RWPE1 (cell line): ENCODE measurements at regions not wholly inside any gene's neighbourhood (a gene's known extent, or its start where the extent isn't known, plus 50 kb on each side); places are given as distances from the start of the nearest gene placed in this dataset.

Source experiments
- CTCF ChIA-PET: fragments of 350-600 bp; sonication (Branson Sonifier 250); formaldehyde crosslinking; extraction: SDS; loops from one replicate; lab custom pipeline; 2021; lab: Yijun Ruan, JAX
- POLR2A ChIA-PET: fragments of 400-600 bp; formaldehyde crosslinking; extraction: SDS; loops from one replicate; lab custom pipeline; 2020; ENCODE audit warnings: antibody characterized with exemption; ENCODE audit not compliant: low non-redundant PET; lab: Yijun Ruan, JAX
- DNase-seq: peaks from one replicate; pipeline ENCODE4 v3.0.0; 2012; ENCODE audit warnings: low spot score
- H3K27ac ChIP-seq: fragments of 450-650 bp; 2 replicates; pipeline ENCODE4 v1.5.1; 2017
- CTCF ChIP-seq: fragments of 450-650 bp; conservative IDR thresholded peaks from 2 replicates; pipeline ENCODE4 v1.5.1; 2017; ENCODE audit warnings: low read depth, mild to moderate bottlenecking

- no peak for TF ChIP-seq CTCF
- CTCF ChIA-PET: interaction anchor here (0.6 kb wide), 1 partner anchor 350 kb away, joined by 3 read pairs; no protein-coding TSS in a partner anchor
- DNase-seq: no peak
- POLR2A ChIA-PET: no interaction called here
- no peak overlapping the region for H3K27ac ChIP-seq
Measured at GRCh38 chr12:46892887-46893286, 67.1 kb upstream of the SLC38A4 start.

- no peak overlapping the region for H3K27ac ChIP-seq
- ChIA-PET POLR2A (no interaction called here), CTCF (interaction anchor here (0.6 kb wide), 3 partner anchors 87 to 623 kb away, joined by 3 to 5 read pairs (median 3); no protein-coding TSS in a partner anchor)
- DNase-seq: no peak
- TF ChIP-seq CTCF: no peak
Measured at GRCh38 chr12:46893434-46893833, 67.6 kb upstream of the SLC38A4 start.

- no peak overlapping the region for H3K27ac ChIP-seq
- no peak for DNase-seq
- TF ChIP-seq CTCF: no peak
- POLR2A ChIA-PET: no interaction called here
- CTCF ChIA-PET: no interaction called here
Measured at GRCh38 chr12:46895726-46896125, 69.9 kb upstream of the SLC38A4 start.

- POLR2A ChIA-PET: no interaction called here
- CTCF ChIA-PET: no interaction called here
Measured at GRCh38 chr12:46896680-46897079, 70.9 kb upstream of the SLC38A4 start.

GRCh38 chr12:46898152-46898931, 72.5 kb upstream of the SLC38A4 start:
- TF ChIP-seq CTCF: no peak
- DNase-seq: no peak
- POLR2A ChIA-PET: no interaction called here
- no peak overlapping the region for H3K27ac ChIP-seq
- CTCF ChIA-PET: interaction anchor here (0.7 kb wide), 1 partner anchor 542 kb away, joined by 3 read pairs; no protein-coding TSS in a partner anchor

More at GRCh38 chr12:46896680-46897079, 70.9 kb upstream of the SLC38A4 start:
- no peak for TF ChIP-seq CTCF
- DNase-seq: no peak
- no peak overlapping the region for H3K27ac ChIP-seq

GRCh38 chr12:46898989-46899388, 73.2 kb upstream of the SLC38A4 start:
- ChIA-PET POLR2A (no interaction called here), CTCF (interaction anchor here (0.7 kb wide), 2 partner anchors 92 to 543 kb away, joined by 3 to 5 read pairs; no protein-coding TSS in a partner anchor)
- TF ChIP-seq CTCF: no peak
- no peak for DNase-seq
- H3K27ac ChIP-seq: no peak overlapping the region
